ENCODE measurements at regions not wholly inside any gene's neighbourhood (a gene's known extent, or its start where the extent isn't known, plus 50 kb on each side); places are given as distances from the start of the nearest gene placed in this dataset.

DNA sequence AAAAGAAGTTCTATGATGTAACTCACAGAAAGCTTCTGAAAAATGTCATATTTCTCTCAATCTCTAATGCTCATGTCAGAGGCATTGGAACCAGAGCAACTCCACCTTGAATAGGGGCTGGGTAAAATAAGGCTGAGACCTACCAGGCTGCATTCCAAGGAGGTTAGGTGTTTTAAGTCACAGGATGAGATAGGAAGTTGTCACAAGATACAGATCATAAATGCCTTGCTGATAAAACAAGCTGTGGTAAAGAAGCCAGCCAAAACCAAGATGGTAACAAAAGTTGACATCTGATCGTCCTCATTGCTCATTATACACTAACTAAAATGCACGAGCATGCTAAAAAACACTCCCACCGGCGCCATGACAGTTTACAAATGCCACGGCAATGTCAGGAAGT, 411.1 kb upstream of the GRIA1 start:
- TF ChIP-seq ZFP3 (CRISPR knock-in tag; IDR thresholded peaks at IDR 0.05) (no peak), ZNF8 (CRISPR knock-in tag; IDR thresholded peaks at IDR 0.05) (no peak), ISL1 (CRISPR knock-in tag; IDR thresholded peaks at IDR 0.05) (no peak), GLIS3 (CRISPR knock-in tag; IDR thresholded peaks at IDR 0.05) (no peak)
- TF ChIP-seq, protein P1, sequence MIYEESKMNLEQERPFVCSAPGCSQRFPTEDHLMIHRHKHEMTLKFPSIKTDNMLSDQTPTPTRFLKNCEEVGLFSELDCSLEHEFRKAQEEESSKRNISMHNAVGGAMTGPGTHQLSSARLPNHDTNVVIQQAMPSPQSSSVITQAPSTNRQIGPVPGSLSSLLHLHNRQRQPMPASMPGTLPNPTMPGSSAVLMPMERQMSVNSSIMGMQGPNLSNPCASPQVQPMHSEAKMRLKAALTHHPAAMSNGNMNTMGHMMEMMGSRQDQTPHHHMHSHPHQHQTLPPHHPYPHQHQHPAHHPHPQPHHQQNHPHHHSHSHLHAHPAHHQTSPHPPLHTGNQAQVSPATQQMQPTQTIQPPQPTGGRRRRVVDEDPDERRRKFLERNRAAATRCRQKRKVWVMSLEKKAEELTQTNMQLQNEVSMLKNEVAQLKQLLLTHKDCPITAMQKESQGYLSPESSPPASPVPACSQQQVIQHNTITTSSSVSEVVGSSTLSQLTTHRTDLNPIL (CRISPR knock-in tag; IDR thresholded peaks at IDR 0.05; ENCODE audit: low read depth) = no peak
